Kidney epithelial cell (primary cell): ENCODE measurements at regions not wholly inside any gene's neighbourhood (a gene's known extent, or its start where the extent isn't known, plus 50 kb on each side); places are given as distances from the start of the nearest gene placed in this dataset.

ENCODE experiments used
- DNase-seq: peaks from one replicate; pipeline ENCODE4 v3.0.0-alpha.2; 2010; ENCODE audit warnings: low read depth
- H3K27me3 ChIP-seq: 2 replicates; pipeline ENCODE4 v1.6.0; 2011; ENCODE audit warnings: low read length; ENCODE audit not compliant: control insufficient read depth, insufficient read depth
- H3K36me3 ChIP-seq: 2 replicates; pipeline ENCODE4 v1.5.1; 2011; ENCODE audit warnings: low read length; ENCODE audit not compliant: control insufficient read depth, insufficient read depth
- H3K4me3 ChIP-seq: 2 replicates; pipeline ENCODE4 v1.5.1; 2011; ENCODE audit warnings: low read depth, mild to moderate bottlenecking, control low read depth, low read length
- CTCF ChIP-seq: IDR thresholded peaks from 2 replicates; pipeline ENCODE4 v1.5.1; 2011; ENCODE audit warnings: mild to moderate bottlenecking, moderate library complexity, low read length, control low read depth, inconsistent platforms; ENCODE audit not compliant: insufficient read depth, poor library complexity, severe bottlenecking

GRCh38 chr5:176725521-176726280 lies 78.4 kb downstream of the TSPAN17 start:
- TF ChIP-seq CTCF: no peak
- H3K27me3 ChIP-seq: peaks cover 55% of the 10 kb centered on the region
- no peak for DNase-seq
- H3K4me3 ChIP-seq: no peak overlapping the region
- no peaks in the 10 kb centered on the region for H3K36me3 ChIP-seq

GRCh38 chr5:176726746-176727527 lies 79.7 kb downstream of the TSPAN17 start:
- H3K36me3 ChIP-seq: no peaks in the 10 kb centered on the region
- no peak for TF ChIP-seq CTCF
- no peak overlapping the region for H3K4me3 ChIP-seq
- no peak for DNase-seq
- H3K27me3 ChIP-seq: peaks cover 55% of the 10 kb centered on the region

GRCh38 chr5:176727528-176727900 lies 80.2 kb downstream of the TSPAN17 start:
- Histone ChIP-seq H3K4me3 (no peak overlapping the region), H3K27me3 (peaks cover 58% of the 10 kb centered on the region), H3K36me3 (no peaks in the 10 kb centered on the region)
- DNase-seq: no peak
- TF ChIP-seq CTCF: no peak

GRCh38 chr5:176727983-176728675 lies 80.8 kb downstream of the TSPAN17 start:
- H3K4me3 ChIP-seq: no peak overlapping the region
- no peaks in the 10 kb centered on the region for H3K36me3 ChIP-seq
- no peak for DNase-seq
- no peak for TF ChIP-seq CTCF
- peaks cover 59% of the 10 kb centered on the region for H3K27me3 ChIP-seq

- Histone ChIP-seq H3K36me3 (no peaks in the 10 kb centered on the region), H3K27me3 (peaks cover 58% of the 10 kb centered on the region), H3K4me3 (no peak overlapping the region)
- DNase-seq: no peak
- TF ChIP-seq CTCF: no peak
Measured at GRCh38 chr5:176728831-176729251, 81.5 kb upstream of the UNC5A start.
